HCEC 1CT (cell line): ENCODE measurements at regions not wholly inside any gene's neighbourhood (a gene's known extent, or its start where the extent isn't known, plus 50 kb on each side); places are given as distances from the start of the nearest gene placed in this dataset.
"Not testable (repeated sequence)": the region's sequence is repeated elsewhere in the genome, so short reads cannot be mapped to it uniquely, and the experiment has no call there.

Experiments
- DNase-seq: peaks from one replicate; pipeline ENCODE4 v3.0.0-alpha.2; 2017

GRCh38 chr3:82587174-82587573, 825.7 kb upstream of the GBE1 start:
- DNase-seq, result no peak

- no peak for DNase-seq
These were observed 825.0 kb upstream of the GBE1 start for GRCh38 chr3:82586414-82586813.

- DNase-seq, result not testable (repeated sequence)
These were observed 824.6 kb upstream of the GBE1 start for GRCh38 chr3:82586002-82586401.

GRCh38 chr3:82585591-82585990, 824.1 kb upstream of the GBE1 start:
- not testable (repeated sequence) for DNase-seq

- not testable (repeated sequence) for DNase-seq
These were observed 823.4 kb upstream of the GBE1 start for GRCh38 chr3:82584861-82585260.

- not testable (repeated sequence) for DNase-seq
These were observed 823.0 kb upstream of the GBE1 start for GRCh38 chr3:82584415-82584814.

- DNase-seq, result no peak
These were observed 819.9 kb upstream of the GBE1 start for GRCh38 chr3:82581350-82581749.

- DNase-seq, result no peak
These were observed 811.3 kb upstream of the GBE1 start for GRCh38 chr3:82572721-82573120.

- DNase-seq, result no peak
These were observed 807.4 kb upstream of the GBE1 start for GRCh38 chr3:82568776-82569338.

- DNase-seq, result no peak
These were observed 805.7 kb upstream of the GBE1 start for GRCh38 chr3:82567029-82567600.

- no peak for DNase-seq
These were observed 801.5 kb upstream of the GBE1 start for GRCh38 chr3:82562896-82563295.

- no peak for DNase-seq
These were observed 800.3 kb upstream of the GBE1 start for GRCh38 chr3:82561784-82562183.

- DNase-seq, result no peak
These were observed 796.6 kb upstream of the GBE1 start for GRCh38 chr3:82558081-82558480.

GRCh38 chr3:82556113-82556512, 794.7 kb upstream of the GBE1 start:
- DNase-seq, result no peak

- DNase-seq, result not testable (repeated sequence)
These were observed 781.1 kb upstream of the GBE1 start for GRCh38 chr3:82542556-82542955.

- no peak for DNase-seq
These were observed 760.2 kb upstream of the GBE1 start for GRCh38 chr3:82521657-82522056.

GRCh38 chr3:82520846-82521245, 759.4 kb upstream of the GBE1 start:
- no peak for DNase-seq

- no peak for DNase-seq
These were observed 748.6 kb upstream of the GBE1 start for GRCh38 chr3:82509951-82510603.

- no peak for DNase-seq
These were observed 747.8 kb upstream of the GBE1 start for GRCh38 chr3:82509106-82509842.

- DNase-seq, result no peak
These were observed 744.8 kb upstream of the GBE1 start for GRCh38 chr3:82506204-82506603.

GRCh38 chr3:82505079-82505756, 743.8 kb upstream of the GBE1 start:
- no peak for DNase-seq

- no peak for DNase-seq
These were observed 736.7 kb upstream of the GBE1 start for GRCh38 chr3:82498186-82498585.

GRCh38 chr3:82496890-82497560, 735.6 kb upstream of the GBE1 start:
- no peak for DNase-seq
